Activated CD4-positive, alpha-beta T cell treated with anti-CD3 and anti-CD28 coated beads, Interleukin-2, amount 50 U/mL, for 48 hours (primary cell): ENCODE measurements at regions not wholly inside any gene's neighbourhood (a gene's known extent, or its start where the extent isn't known, plus 50 kb on each side); places are given as distances from the start of the nearest gene placed in this dataset.

Experiments used
- DNase-seq, 2 experiments: peaks; one replicate each; pipeline ENCODE4 v3.0.0-alpha.2; 2020

DNA sequence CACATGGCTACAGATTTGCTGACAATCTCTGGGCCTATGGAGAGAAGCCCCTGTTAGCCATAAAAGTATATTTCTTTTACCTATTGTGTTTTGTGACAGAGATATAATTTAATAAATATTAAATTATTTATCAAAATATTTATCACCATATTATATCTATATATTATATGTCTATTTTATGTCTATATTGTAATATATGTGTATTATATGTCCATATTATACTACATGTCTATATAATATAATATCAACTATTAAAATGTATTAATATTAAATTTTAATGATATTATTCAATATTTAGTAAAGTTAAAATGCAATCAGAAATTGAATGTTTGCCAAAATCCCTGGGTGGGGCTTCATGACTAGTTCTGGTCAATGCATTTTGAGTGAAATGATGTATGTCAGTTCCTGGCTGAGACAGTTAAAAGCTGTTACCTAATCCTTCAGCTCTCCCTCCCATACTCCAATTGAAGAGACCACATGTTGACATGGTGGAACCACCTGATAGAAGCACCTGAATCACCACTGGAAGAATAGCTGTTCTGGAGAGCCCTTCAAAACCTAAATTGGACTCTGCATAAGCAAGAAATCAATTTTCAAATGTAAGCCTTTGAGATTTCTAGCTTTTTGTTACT lies 357.3 kb upstream of the DDHD1 start:
- DNase-seq, result no peak

DNA sequence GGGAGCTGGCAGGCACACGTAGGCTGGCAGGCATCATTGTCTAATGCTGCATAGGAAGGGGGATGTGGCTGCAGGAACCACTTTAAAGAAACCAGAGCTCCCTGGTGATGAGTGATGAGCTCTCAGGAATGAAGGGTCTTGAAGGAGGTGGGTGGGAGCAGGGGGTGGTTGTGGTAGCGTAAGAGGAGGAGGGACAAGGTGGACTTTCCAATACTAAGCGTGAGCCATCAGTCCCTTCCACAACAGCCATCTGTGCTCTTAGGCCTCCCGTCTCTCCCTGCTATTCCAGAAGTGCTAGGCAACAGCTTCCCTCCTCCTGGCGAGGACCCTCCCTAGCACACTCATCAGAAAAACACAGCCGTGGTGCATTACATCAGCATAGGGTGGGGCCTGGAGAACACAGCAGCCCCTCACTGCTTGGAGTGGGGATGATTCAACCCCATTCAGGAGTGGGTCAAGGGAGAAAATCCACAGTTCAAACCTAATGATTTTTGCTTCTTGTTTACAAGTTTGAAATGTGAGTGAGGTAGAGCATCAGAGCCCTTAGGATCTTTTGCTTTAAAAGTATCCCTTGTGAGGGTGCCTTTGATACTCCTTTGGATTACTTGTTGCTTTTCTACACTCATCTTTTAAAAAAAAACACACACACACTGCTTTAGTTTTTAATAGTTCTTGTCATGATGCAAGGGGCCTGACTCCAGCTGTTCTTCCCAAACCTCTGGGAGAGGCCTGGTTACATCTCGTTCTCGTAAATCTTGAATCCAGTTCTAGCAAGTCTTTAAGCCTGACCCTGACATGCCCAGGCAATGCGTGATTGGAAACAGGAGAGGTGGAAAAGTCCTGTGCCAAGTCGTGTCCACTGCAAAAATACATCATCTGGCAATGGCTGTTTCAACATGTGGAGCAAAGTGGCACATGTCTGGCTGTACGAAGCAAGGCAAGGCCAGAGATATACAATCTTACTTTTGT lies 356.4 kb upstream of the DDHD1 start:
- no peak for DNase-seq

DNA sequence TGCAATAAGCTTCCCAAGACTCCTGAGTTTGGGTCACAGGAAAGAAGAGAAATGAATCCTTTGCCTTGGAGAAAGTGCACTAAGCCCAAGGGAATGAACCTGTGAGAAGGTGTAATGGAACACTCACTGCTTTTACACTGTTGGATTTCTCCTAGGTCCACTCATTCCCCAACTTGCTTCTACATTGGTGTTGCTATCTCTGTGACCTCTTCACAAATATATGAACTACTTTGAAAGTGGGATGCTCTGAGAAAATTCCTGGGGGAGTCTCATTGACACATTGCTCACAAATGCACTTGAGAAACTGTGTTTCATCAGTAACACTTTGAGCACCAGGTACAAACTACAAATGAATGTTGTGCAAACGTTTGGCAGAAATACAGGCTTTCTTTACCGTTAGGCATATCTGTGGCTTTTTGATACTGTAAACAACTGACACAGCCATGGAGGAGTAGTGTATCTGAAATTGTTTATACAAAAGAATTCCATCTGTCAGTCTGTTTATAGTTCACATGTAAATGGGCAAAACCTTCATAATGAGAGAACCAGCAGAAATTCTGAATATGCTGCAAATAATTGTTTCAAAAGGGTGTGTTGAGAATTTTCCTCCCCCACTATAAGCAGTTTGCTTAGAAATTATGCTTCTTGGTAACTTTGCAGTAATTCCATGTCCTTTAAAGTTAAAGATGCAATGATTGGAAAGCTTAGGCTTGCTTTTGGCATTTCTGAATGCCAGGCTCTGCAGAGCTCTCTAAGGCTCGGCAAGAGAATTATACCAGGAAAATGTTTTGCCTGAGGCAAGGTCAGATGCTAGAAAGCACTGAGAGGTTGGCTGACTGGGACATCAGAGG lies 348.5 kb upstream of the DDHD1 start:
- DNase-seq, result no peak

DNA sequence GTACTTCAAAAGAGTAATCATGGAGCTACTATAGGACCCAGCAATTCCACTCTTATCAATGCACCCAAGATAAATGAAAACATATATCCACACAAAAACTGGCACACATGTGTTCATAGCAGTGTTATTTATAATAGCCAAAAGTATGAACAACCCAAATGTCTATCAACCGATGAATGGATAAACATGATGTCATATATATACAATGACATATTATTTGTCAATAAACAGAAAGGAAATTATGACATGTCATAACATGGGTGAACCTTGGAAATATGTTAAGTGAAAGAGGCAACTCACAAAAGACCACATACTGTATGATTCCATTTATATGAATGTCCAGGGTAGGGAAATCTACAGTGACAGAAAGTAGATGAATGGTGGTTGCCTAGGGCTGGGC lies 347.1 kb upstream of the DDHD1 start:
- no peak for DNase-seq

DNA sequence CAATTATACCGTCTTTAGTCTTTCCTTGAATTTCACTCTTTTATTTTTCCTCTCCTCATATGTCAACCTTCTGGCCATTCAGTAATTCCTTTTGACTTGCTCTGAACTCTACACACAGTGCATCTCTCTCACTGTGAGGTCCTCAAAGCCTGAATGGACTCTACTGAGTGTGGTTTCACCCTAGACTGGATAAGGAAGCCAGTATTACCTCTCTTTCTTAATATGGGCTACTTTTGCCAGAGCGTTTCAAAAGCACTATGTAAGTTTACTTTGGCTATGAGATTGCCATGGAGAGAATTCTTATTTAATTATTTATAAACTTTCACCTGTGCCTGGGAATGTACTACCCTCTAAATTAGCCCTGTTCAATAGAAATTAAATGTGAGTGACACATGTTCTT lies 343.5 kb upstream of the DDHD1 start:
- no peak for DNase-seq

DNA sequence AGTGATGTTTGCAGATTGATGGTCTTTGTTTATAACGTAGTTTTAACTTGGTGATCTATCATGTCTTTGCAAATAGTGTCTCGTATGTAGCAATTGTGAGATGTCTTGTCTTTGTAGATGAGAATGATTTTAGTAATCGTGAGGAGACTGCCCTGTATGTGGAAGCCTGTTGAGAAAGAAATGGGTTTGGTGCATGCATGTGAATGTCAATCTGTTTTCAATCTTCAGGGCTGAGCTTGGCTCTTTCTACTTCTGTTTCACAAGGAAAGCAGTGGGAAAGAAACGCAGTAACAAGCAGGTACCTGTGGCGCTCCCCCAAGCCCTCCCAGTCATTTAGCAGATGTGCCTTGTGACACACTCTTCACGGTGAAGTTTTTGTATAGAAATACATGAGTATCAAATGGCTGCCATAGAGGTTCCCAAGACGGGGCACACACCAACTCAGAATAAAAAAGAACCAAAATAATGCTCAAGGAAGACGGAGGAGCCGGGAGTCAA lies 342.8 kb upstream of the DDHD1 start:
- no peak for DNase-seq

DNA sequence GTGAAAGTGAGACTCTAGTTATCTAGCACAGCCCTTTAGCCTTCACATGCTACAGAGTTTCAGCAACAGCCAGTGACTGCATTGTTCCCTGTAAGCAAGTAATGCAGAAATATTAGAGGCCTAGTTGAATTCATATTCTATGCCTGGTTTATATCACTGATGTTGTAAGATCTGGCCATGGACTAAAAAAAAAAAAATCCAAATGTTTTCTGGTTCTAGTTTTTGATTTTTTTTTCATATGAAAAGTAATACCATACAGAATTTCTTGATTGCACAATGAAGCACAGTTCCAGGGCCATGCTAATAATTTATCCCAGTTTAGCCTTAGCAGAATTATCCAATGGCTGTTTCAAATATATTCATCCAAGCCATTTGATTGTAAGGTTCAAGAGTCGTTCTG lies 341.5 kb upstream of the DDHD1 start:
- no peak for DNase-seq

DNA sequence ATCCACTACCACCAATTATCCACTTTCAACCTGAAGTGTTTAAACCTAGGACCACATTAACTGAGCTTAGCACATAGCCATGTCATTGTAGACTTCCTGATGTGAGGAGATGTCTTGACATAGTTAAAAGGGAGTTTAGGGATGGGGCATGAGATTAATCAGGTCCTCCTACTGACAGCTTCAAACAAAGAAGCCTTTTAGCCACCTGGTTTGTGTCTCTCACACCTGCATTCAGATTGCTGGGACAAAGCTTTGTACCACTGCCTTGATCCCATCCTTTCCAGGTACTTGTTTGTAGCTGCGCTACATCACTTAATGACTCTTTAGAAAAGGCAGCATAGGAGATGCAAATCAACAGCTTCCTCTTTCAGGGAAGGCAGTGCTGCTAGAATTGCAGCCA lies 340.7 kb upstream of the DDHD1 start:
- DNase-seq, result no peak

DNA sequence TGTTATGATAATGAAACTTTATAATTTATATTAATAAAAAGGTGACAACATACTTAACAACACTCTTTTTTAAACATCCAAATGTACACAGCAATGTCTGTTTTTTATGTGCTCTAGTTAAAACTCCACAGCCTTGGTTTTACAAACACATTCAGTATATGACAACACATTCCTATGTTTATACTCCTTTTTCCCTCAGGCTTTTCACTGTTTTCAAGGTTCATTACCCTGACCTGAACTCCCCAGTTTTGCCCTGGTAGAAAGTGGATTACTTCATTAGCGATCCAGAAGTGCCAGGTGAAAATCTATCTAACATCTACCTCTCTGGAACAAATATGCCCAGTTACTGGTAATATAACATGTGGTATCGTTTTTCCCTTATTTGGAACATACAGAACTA lies 340.2 kb upstream of the DDHD1 start:
- DNase-seq, result no peak

DNA sequence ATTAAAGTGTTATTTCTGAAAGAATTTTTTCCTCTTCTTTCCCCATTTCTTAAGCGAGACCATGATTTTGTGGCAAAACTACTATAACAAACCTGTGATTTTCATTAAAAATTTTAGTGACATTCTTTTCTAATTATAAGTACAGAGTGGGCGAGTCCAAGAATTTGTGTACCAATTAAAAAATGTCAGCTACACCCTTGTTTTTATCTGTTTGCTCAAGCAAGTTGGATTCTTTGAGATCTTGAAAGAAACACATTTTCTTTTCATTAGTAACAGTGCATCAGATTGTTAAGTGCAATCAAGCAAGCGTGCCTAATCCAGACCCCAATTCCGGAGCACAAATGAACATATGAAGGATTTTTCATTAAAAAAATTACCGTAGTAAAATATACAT lies 338.8 kb upstream of the DDHD1 start:
- DNase-seq, result no peak

DNA sequence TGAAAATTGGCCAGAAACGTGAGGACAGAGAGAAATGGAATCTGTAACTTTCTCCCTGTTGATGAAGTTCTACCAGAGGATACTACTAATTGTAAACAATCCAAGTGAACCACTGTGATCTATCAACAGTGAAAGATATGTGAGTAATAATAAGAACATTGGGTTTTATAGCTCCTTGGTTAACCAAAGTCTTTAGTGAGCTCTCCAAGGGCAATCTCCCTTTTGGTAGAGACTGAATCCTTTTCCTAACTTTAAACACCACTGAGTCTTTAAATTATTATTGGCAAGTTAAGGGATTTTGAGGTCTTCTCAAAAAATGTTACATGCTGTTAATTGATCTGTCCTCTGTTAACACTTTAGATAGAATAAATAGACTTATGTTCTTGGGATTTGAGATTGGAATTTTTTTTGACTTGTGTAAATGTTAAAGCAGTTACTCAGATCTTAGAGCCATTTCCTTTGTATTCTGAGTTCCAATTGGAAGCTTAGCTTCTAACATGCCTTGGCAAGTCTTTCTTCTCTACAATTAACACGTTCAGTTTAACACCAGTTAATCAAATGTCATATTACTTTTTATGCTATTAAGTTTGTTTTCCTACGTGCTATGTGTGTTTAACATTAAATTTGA lies 338.2 kb upstream of the DDHD1 start:
- DNase-seq, result no peak

DNA sequence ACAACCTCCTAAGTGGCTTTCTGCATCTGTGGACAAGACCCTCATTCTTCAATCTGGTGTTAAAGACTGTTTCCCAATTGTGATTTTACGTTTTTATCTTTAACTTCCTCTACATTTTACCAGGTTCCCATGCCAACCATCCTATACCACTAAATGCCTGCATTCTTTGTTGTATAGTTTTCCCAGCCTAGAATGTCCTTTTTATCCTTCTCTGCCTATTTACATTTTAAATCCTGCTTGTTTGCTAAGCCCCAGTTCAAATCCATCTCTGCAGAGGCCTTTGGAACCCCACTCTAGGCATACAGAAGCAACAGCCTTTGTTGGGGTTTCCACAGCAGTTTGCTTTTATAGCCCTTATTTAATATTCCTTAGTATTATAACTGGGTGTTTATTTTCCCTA lies 325.1 kb upstream of the DDHD1 start:
- no peak for DNase-seq

DNA sequence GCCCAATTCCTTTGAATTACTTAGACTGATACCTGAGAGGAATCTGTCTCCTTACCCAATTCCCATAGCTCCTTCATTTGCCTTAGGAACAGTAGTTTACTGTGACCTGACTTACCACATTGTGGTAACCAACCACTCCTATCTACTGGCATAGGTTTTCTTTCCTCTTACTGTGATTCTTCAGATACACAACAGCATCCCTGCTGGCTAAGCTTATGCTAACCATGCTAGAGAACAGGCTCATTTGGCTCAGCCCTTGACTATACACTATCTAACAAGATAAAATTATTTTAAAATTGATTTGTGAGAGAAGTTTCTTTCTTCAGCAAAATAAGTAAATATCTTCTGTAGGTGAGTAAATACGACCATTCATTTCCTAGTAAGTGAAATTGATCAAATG lies 320.4 kb upstream of the DDHD1 start:
- DNase-seq, result no peak

DNA sequence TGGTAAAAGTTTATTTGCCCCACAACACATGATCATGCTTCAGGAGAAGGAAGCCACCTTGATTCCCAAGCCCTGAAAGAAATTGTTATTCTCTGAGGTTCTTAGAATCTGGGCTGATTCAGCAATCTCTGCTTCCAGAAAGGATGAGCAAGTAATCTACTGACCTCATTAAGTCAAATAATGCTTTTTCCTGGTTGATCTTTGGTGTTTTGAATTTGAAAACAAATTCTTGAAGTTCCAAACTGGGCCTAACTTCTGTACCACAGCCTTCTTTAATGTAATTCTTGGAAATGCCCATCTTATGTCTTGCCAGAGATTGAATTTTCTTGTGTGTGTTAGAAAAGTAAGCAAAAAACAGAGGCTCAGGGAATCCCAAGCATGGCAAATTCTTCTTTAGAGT lies 319.2 kb upstream of the DDHD1 start:
- no peak for DNase-seq

DNA sequence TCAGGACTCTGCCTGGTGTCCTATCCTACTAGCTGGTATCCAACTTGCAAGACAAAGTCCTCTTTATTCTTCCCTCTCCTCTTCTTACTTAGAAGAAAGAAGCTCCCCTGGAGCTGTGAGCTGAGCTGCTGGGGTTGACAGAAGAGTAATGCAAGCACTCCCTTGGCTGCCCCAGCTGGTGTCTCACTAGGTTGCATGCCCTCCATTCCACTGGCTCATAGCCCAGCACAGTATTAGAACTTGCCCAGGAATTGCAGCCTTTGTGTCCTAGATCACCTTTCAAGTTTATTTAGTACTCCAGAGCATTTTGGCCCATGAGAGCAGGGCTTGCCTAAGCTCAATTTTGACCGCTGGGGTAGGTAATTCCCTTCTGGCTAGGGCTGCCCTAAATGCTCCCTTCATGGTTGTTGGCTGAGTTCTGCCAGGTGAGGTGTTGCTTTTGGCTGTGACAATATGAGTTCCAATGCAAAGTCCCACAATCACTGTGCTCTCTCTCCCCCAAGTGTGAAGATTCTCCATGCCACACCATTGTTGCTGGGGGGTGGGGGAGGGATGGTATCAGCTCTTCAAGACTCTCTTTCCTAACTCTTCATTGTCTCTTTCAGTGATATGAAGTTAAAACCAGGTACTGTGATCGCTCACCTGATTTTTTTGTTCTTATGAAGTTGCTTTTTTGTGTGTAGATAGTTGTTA lies 317.4 kb upstream of the DDHD1 start:
- DNase-seq, result no peak

DNA sequence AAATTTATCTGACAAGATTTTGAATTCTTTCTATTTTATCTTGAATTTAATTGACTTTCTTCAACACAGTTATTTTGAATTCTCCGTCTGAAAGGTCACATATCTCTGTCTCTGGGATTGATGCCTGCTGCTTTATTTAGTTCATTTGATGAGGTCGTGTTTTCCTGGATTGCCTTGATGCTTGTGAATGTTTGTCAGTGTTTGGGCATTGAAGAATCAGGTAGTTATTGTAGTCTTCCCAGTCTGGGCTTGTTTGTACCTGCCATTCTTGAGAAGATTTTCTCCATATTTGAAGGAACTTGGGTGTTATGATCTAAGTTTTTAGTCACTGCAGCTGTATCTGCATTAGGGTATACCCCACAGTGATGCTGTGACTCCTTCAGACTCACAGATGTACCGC lies 315.8 kb upstream of the DDHD1 start:
- no peak for DNase-seq

DNA sequence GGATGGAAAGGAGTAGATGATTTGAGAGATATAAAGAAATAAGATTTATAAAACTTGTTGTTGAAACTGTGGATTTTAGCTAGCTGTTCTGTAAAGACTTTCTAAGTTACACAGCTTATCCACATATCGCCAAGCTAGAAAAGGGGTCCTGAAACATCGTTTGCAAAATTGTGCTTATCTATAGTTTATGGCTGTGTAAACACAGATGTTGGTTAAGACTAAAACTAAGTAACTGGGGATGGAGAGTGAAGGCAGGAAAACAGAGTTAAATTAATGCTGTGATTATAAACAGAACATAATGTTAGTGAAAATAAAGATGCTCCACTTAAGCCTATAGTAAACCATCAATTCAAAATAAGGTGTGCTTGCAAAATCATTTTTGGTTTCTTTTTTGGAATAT lies 311.3 kb upstream of the DDHD1 start:
- no peak for DNase-seq

DNA sequence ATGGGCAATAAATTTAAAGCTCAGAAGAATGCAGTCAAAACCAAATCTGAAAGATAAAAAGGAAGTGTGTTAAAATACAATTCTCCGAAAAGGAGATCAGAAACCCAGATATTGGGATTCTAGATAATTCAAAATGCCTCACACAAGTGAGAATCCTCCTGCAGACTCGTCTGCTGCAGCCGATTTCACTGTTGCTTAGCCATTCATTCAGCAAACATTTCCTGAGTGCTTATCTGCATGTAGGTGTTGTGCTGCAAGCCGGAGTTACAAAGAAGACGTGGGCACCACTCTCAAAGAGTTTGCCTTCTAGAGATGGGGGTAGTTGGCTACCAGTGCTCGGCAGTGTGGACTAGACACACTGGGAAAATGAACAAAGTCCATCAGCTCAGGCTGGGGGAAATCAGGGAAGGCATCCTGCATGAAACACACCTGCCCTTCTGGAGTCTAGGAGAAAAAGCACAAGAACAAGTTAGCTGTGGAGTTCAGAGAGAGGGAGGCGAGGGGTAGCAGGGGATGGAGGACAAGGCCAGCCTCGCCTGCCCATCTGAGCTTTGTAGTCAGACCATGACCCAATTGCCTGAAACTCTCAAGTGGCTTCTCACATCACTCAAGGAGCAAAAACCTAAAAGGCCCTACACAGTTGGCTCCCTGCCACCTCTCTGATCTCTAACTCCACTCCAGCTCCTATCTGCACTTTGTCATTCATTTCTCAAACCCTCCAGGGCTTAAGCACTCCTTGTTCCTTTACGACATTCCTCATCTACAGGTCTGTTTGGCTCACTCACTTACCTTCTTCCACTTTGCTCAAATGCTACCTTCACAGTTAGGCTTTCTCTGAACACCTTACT lies 310.0 kb upstream of the DDHD1 start:
- no peak for DNase-seq

DNA sequence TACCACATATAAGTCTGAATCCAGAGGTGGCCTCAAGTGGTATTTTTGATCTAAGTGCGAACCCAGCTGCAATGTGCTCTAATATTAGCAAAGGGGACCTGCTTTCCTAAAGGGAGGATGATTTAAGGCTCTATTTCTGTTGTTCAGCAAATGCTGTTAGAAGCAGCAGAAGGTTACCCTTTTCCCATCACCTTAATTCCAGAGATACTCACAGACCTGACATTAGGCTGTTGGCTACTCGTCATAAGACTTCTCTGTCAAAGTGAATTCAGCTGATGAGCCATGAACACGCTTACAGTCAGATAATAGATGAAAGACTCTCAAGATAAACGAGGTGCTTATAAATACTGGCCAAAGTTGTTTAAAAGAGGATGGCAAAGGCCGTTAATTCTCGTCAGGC lies 308.7 kb upstream of the DDHD1 start:
- no peak for DNase-seq

DNA sequence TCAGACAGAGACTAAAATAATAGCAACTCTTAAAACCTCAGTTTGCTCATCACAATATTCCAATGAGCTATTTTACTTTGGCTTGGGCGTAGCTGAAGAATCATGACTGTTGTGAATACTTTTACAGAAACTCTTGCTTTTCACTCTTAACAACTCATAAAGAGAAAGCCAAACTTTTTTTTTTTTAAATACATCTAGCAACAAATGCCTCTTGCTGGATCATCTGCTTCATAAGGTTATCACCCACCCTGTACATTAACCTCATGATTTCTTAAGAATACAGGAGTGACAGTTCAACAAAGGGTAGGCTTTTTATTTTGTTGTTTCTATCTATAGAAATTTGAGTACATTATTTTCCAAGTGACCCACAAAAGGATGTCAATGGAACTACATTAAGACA lies 307.4 kb upstream of the DDHD1 start:
- DNase-seq, result no peak

DNA sequence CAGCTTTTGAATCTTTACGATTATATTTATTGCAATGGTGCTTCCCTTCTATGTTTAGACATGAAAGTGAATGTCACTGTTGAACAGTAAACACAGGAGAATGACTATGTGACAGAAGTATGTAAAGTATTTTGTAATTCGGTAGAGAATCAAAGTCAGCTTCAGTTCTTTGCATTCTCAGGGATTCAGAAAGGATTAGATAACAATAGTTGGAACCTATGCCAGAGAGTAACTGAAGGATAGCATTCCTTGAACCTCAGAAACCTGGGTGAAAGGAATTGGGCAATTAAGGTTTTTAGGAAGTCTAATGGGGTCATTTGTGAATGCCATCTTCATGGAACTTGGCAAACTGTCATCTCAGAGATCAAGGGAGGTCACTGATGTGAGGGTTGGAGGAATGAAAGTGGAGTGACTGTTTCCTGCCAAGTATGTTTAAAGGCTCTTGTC lies 305.3 kb upstream of the DDHD1 start:
- no peak for DNase-seq
